ENCODE measurements at regions not wholly inside any gene's neighbourhood (a gene's known extent, or its start where the extent isn't known, plus 50 kb on each side); places are given as distances from the start of the nearest gene placed in this dataset.

- H3K27ac Mint-ChIP-seq = no peak overlapping the region
- no peaks in the 10 kb centered on the region for H3K36me3 Mint-ChIP-seq (ENCODE audit: insufficient read depth)
- ATAC-seq (replicated peaks) = no peak
- no peak overlapping the region for H3K4me3 Mint-ChIP-seq
- peaks cover 0 to 4% of the 10 kb centered on the region in 2 donors for H3K4me1 Mint-ChIP-seq (ENCODE audit: low read depth in 2 of 2)
- H3K27me3 Mint-ChIP-seq = peaks cover 18 to 45% of the 10 kb centered on the region in 2 donors
- H3K9me3 Mint-ChIP-seq = no peaks in the 10 kb centered on the region
- DNase-seq = no peak
These were observed 65.1 kb upstream of the RASD2 start for GRCh38 chr22:35475545-35475944.

- H3K36me3 Mint-ChIP-seq (ENCODE audit: insufficient read depth) = no peaks in the 10 kb centered on the region
These were observed 64.3 kb upstream of the RASD2 start for GRCh38 chr22:35476341-35476740.

GRCh38 chr22:35477911-35478582, 62.6 kb upstream of the RASD2 start:
- no peaks in the 10 kb centered on the region for H3K36me3 Mint-ChIP-seq (ENCODE audit: insufficient read depth)
- peaks cover 3 to 4% of the 10 kb centered on the region in 2 donors for H3K4me1 Mint-ChIP-seq (ENCODE audit: low read depth in 2 of 2)
- H3K27me3 Mint-ChIP-seq = peaks cover 29 to 64% of the 10 kb centered on the region in 2 donors
- no peak overlapping the region for H3K4me3 Mint-ChIP-seq
- no peak for ATAC-seq (replicated peaks)
- H3K27ac Mint-ChIP-seq = no peak overlapping the region
- no peaks in the 10 kb centered on the region for H3K9me3 Mint-ChIP-seq
- no peak for DNase-seq

More at GRCh38 chr22:35476341-35476740, 64.3 kb upstream of the RASD2 start:
- no peaks in the 10 kb centered on the region for H3K9me3 Mint-ChIP-seq
- no peak for DNase-seq
- peaks cover 26 to 53% of the 10 kb centered on the region in 2 donors for H3K27me3 Mint-ChIP-seq
- ATAC-seq (replicated peaks) = no peak
- H3K4me3 Mint-ChIP-seq = no peak overlapping the region
- H3K4me1 Mint-ChIP-seq (ENCODE audit: low read depth in 2 of 2) = peaks cover 2 to 4% of the 10 kb centered on the region in 2 donors
- H3K27ac Mint-ChIP-seq = no peak overlapping the region

GRCh38 chr22:35478633-35479107, 62.0 kb upstream of the RASD2 start:
- Mint-ChIP-seq H3K27ac (no peak overlapping the region), H3K4me1 (ENCODE audit: low read depth in 2 of 2) (peaks cover 3 to 4% of the 10 kb centered on the region in 2 donors), H3K9me3 (no peaks in the 10 kb centered on the region), H3K36me3 (ENCODE audit: insufficient read depth) (no peaks in the 10 kb centered on the region), H3K4me3 (no peak overlapping the region), H3K27me3 (peaks cover 33 to 64% of the 10 kb centered on the region in 2 donors)
- ATAC-seq (replicated peaks) = no peak
- DNase-seq = no peak

GRCh38 chr22:35479359-35479758, 61.3 kb upstream of the RASD2 start:
- H3K4me1 Mint-ChIP-seq (ENCODE audit: low read depth in 2 of 2) = peaks cover 2 to 3% of the 10 kb centered on the region in 2 donors
- peaks cover 37 to 64% of the 10 kb centered on the region in 2 donors for H3K27me3 Mint-ChIP-seq
- H3K4me3 Mint-ChIP-seq = no peak overlapping the region
- ATAC-seq (replicated peaks) (no peak), DNase-seq (no peak)
- H3K9me3 Mint-ChIP-seq = no peaks in the 10 kb centered on the region
- no peak overlapping the region for H3K27ac Mint-ChIP-seq
- peaks cover 2% of the 10 kb centered on the region for H3K36me3 Mint-ChIP-seq (ENCODE audit: insufficient read depth)

GRCh38 chr22:35479985-35480550, 60.6 kb upstream of the RASD2 start:
- no peak overlapping the region for H3K4me3 Mint-ChIP-seq
- no peaks in the 10 kb centered on the region for H3K9me3 Mint-ChIP-seq
- ATAC-seq (replicated peaks) = no peak
- DNase-seq = no peak
- H3K36me3 Mint-ChIP-seq (ENCODE audit: insufficient read depth) = peaks cover 3% of the 10 kb centered on the region
- H3K27me3 Mint-ChIP-seq = peaks cover 41 to 64% of the 10 kb centered on the region in 2 donors
- no peak overlapping the region for H3K27ac Mint-ChIP-seq
- peaks cover 2 to 3% of the 10 kb centered on the region in 2 donors for H3K4me1 Mint-ChIP-seq (ENCODE audit: low read depth in 2 of 2)

- Mint-ChIP-seq H3K36me3 (ENCODE audit: insufficient read depth) (peaks cover 3% of the 10 kb centered on the region), H3K4me3 (no peak overlapping the region), H3K9me3 (no peaks in the 10 kb centered on the region), H3K27ac (no peak overlapping the region), H3K4me1 (ENCODE audit: low read depth in 2 of 2) (peaks cover 2 to 3% of the 10 kb centered on the region in 2 donors), H3K27me3 (peaks cover 49 to 65% of the 10 kb centered on the region in 2 donors)
- no peak for ATAC-seq (replicated peaks)
- no peak for DNase-seq
These were observed 59.7 kb upstream of the RASD2 start for GRCh38 chr22:35480627-35481550.

- ATAC-seq (replicated peaks) (no peak), DNase-seq (no peak)
- H3K27me3 Mint-ChIP-seq = peaks cover 62 to 79% of the 10 kb centered on the region in 2 donors
These were observed 58.3 kb upstream of the RASD2 start for GRCh38 chr22:35482311-35482710.

GRCh38 chr22:35482974-35483373, 57.7 kb upstream of the RASD2 start:
- peaks cover 65 to 81% of the 10 kb centered on the region in 2 donors for H3K27me3 Mint-ChIP-seq
- no peak overlapping the region for H3K4me3 Mint-ChIP-seq
- H3K4me1 Mint-ChIP-seq (ENCODE audit: low read depth in 2 of 2) = peaks cover 1 to 3% of the 10 kb centered on the region in 2 donors
- no peaks in the 10 kb centered on the region for H3K9me3 Mint-ChIP-seq
- ATAC-seq (replicated peaks) = no peak
- peaks cover 3% of the 10 kb centered on the region for H3K36me3 Mint-ChIP-seq (ENCODE audit: insufficient read depth)
- DNase-seq = no peak
- H3K27ac Mint-ChIP-seq = no peak overlapping the region

More at GRCh38 chr22:35482311-35482710, 58.3 kb upstream of the RASD2 start:
- no peak overlapping the region for H3K27ac Mint-ChIP-seq
- peaks cover 3% of the 10 kb centered on the region for H3K36me3 Mint-ChIP-seq (ENCODE audit: insufficient read depth)
- H3K4me1 Mint-ChIP-seq (ENCODE audit: low read depth in 2 of 2) = peaks cover 2 to 3% of the 10 kb centered on the region in 2 donors
- no peaks in the 10 kb centered on the region for H3K9me3 Mint-ChIP-seq
- no peak overlapping the region for H3K4me3 Mint-ChIP-seq

- Mint-ChIP-seq H3K9me3 (no peaks in the 10 kb centered on the region), H3K27me3 (peaks cover 69 to 81% of the 10 kb centered on the region in 2 donors), H3K36me3 (ENCODE audit: insufficient read depth) (peaks cover 3% of the 10 kb centered on the region), H3K4me1 (ENCODE audit: low read depth in 2 of 2) (peaks cover 0 to 3% of the 10 kb centered on the region in 2 donors), H3K4me3 (no peak overlapping the region), H3K27ac (no peak overlapping the region)
- DNase-seq (no peak), ATAC-seq (replicated peaks) (no peak)
These were observed 56.9 kb upstream of the RASD2 start for GRCh38 chr22:35483730-35484129.

- H3K27me3 Mint-ChIP-seq = peaks cover 63 to 76% of the 10 kb centered on the region in 2 donors
- peaks cover 0 to 3% of the 10 kb centered on the region in 2 donors for H3K4me1 Mint-ChIP-seq (ENCODE audit: low read depth in 2 of 2)
- H3K36me3 Mint-ChIP-seq (ENCODE audit: insufficient read depth) = peaks cover 3% of the 10 kb centered on the region
- H3K27ac Mint-ChIP-seq = no peak overlapping the region
- H3K4me3 Mint-ChIP-seq = no peak overlapping the region
- DNase-seq (no peak), ATAC-seq (replicated peaks) (no peak)
- H3K9me3 Mint-ChIP-seq = no peaks in the 10 kb centered on the region
These were observed 55.7 kb upstream of the RASD2 start for GRCh38 chr22:35484651-35485556.

- Mint-ChIP-seq H3K4me3 (no peak overlapping the region), H3K27me3 (peaks cover 55 to 70% of the 10 kb centered on the region in 2 donors), H3K9me3 (no peaks in the 10 kb centered on the region), H3K4me1 (ENCODE audit: low read depth in 2 of 2) (peaks cover 0 to 2% of the 10 kb centered on the region in 2 donors), H3K27ac (no peak overlapping the region), H3K36me3 (ENCODE audit: insufficient read depth) (peaks cover 3% of the 10 kb centered on the region)
- DNase-seq (no peak), ATAC-seq (replicated peaks) (no peak)
These were observed 54.5 kb upstream of the RASD2 start for GRCh38 chr22:35486116-35486631.
